ENCODE measurements at regions not wholly inside any gene's neighbourhood (a gene's known extent, or its start where the extent isn't known, plus 50 kb on each side); places are given as distances from the start of the nearest gene placed in this dataset.

GRCh38 chr4:44046491-44046890 lies 402.1 kb downstream of the KCTD8 start:
- no peak overlapping the region for H2AFZ ChIP-seq (ENCODE audit: control insufficient read depth, low read length)
- FAIRE-seq (no peak), DNase-seq (ENCODE audit: low read depth, low spot score) (no peak)
- no peak overlapping the region for H3K27ac ChIP-seq (ENCODE audit: control insufficient read depth, insufficient read depth, low read length)
- dilution Hi-C loops (cut with MboI; ENCODE audit: extremely low pct_ligation_motif_present, low sequenced_read_pairs) = no loop called here
- H3K4me3 ChIP-seq (ENCODE audit: control insufficient read depth in 2 of 3, extremely low read depth in 1 of 3, insufficient read depth in 2 of 3, low read depth in 1 of 3, low read length in 3 of 3) = no peak overlapping the region
- no peaks in the 10 kb centered on the region for H3K36me3 ChIP-seq (ENCODE audit: control insufficient read depth in 2 of 2, extremely low read depth in 1 of 2, insufficient read depth in 2 of 2, low read length in 2 of 2)
- no peak overlapping the region for H3K9ac ChIP-seq (ENCODE audit: control insufficient read depth, extremely low read depth, insufficient read depth, low read length)
- no peaks in the 10 kb centered on the region for H3K27me3 ChIP-seq (ENCODE audit: control insufficient read depth, extremely low read depth, insufficient read depth, low read length)
- no peaks in the 10 kb centered on the region for H3K79me2 ChIP-seq (ENCODE audit: control insufficient read depth, insufficient read depth, low read length)
- no peaks in the 10 kb centered on the region for H3K9me1 ChIP-seq (ENCODE audit: control insufficient read depth, extremely low read depth, insufficient read depth, low read length)
- no peaks in the 10 kb centered on the region for H3K4me1 ChIP-seq (ENCODE audit: control insufficient read depth, extremely low read depth, insufficient read depth, low read length)
- H4K20me1 ChIP-seq (ENCODE audit: control insufficient read depth, extremely low read depth, insufficient read depth, low read length) = no peaks in the 10 kb centered on the region
- H3K9me3 ChIP-seq (ENCODE audit: control insufficient read depth, low read depth, low read length) = no peaks in the 10 kb centered on the region
- H3K4me2 ChIP-seq (ENCODE audit: control insufficient read depth, extremely low read depth, insufficient read depth, low read depth, low read length) = no peak overlapping the region
- TF ChIP-seq CTCF (optimal IDR thresholded peaks at IDR 0.05 in 1 of 3, IDR thresholded peaks at IDR 0.05 in 1 of 3, conservative IDR thresholded peaks at IDR 0.05 in 1 of 3; ENCODE audit: extremely low read depth in 1 of 3, insufficient read depth in 2 of 3, low read length in 3 of 3) = no peak
- no peak for TF ChIP-seq EZH2 (IDR thresholded peaks at IDR 0.05; ENCODE audit: low read length)

- DNase-seq (ENCODE audit: low read depth, low spot score) (no peak), FAIRE-seq (no peak)
- dilution Hi-C loops (cut with MboI; ENCODE audit: extremely low pct_ligation_motif_present, low sequenced_read_pairs) = no loop called here
Observed at GRCh38 chr4:44056721-44057151, 391.9 kb downstream of the KCTD8 start.

More at GRCh38 chr4:44056721-44057151, 391.9 kb downstream of the KCTD8 start:
- Histone ChIP-seq H3K27me3 (ENCODE audit: control insufficient read depth, extremely low read depth, insufficient read depth, low read length) (no peaks in the 10 kb centered on the region), H3K4me3 (ENCODE audit: control insufficient read depth in 2 of 3, extremely low read depth in 1 of 3, insufficient read depth in 2 of 3, low read depth in 1 of 3, low read length in 3 of 3) (no peak overlapping the region), H4K20me1 (ENCODE audit: control insufficient read depth, extremely low read depth, insufficient read depth, low read length) (no peaks in the 10 kb centered on the region), H3K9me3 (ENCODE audit: control insufficient read depth, low read depth, low read length) (no peaks in the 10 kb centered on the region), H3K27ac (ENCODE audit: control insufficient read depth, insufficient read depth, low read length) (no peak overlapping the region), H3K9ac (ENCODE audit: control insufficient read depth, extremely low read depth, insufficient read depth, low read length) (no peak overlapping the region), H3K36me3 (ENCODE audit: control insufficient read depth in 2 of 2, extremely low read depth in 1 of 2, insufficient read depth in 2 of 2, low read length in 2 of 2) (no peaks in the 10 kb centered on the region), H2AFZ (ENCODE audit: control insufficient read depth, low read length) (no peak overlapping the region), H3K4me1 (ENCODE audit: control insufficient read depth, extremely low read depth, insufficient read depth, low read length) (no peaks in the 10 kb centered on the region), H3K4me2 (ENCODE audit: control insufficient read depth, extremely low read depth, insufficient read depth, low read depth, low read length) (no peak overlapping the region), H3K9me1 (ENCODE audit: control insufficient read depth, extremely low read depth, insufficient read depth, low read length) (no peaks in the 10 kb centered on the region), H3K79me2 (ENCODE audit: control insufficient read depth, insufficient read depth, low read length) (no peaks in the 10 kb centered on the region)
- TF ChIP-seq EZH2 (IDR thresholded peaks at IDR 0.05; ENCODE audit: low read length) (no peak), CTCF (optimal IDR thresholded peaks at IDR 0.05 in 1 of 3, IDR thresholded peaks at IDR 0.05 in 1 of 3, conservative IDR thresholded peaks at IDR 0.05 in 1 of 3; ENCODE audit: extremely low read depth in 1 of 3, insufficient read depth in 2 of 3, low read length in 3 of 3) (no peak)

All from keratinocyte (primary cell).